GM19023 (cell line): ENCODE measurements at regions not wholly inside any gene's neighbourhood (a gene's known extent, or its start where the extent isn't known, plus 50 kb on each side); places are given as distances from the start of the nearest gene placed in this dataset.

Source experiments
- ATAC-seq: cut with Tn5 transposase; IDR thresholded peaks from one replicate; pipeline ENCODE4 v1.9.1; 2021; ENCODE audit warnings: mild to moderate bottlenecking, moderate library complexity; ENCODE audit not compliant: unreplicated experiment

DNA sequence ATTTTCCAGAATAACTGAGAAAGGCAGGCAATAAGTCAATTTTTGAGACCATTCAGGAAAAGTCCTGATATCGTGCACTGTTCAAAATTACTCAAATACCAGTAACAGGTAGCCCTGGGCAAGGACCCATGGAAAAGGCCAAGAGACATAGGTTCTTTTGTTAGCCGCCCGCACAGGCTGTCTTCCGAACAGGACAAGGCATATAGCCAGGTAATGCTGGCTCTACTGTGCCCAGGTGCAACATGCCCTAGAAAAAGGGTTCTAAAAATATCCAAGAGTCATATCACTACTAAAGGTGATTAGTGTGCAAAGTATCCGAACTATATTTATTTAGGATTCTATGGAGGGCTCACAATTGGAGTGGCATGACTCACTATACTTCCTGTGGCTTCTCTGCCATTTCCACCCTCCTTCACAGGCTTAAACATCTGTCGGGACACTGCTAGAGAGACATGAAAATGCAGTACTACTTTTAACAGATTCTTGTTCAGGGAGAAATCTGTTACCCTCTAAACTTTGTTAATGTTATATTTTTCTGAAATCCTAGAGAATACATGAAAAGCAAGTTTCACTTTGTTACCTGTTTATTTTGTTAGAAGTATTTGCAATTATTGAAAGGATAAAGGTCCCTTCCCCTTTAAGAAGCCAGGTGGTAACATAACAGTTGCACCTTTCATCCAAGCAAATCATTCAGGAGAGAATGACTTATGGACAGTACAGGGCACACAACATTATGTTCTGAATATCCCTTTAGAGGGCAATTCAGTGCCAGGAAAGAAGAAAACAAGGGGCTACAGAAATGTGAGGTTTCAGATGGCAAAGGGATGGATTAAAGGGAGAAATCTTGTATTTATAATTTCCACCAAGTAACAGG lies 293.3 kb upstream of the THBS1 start:
- ATAC-seq: no peak

DNA sequence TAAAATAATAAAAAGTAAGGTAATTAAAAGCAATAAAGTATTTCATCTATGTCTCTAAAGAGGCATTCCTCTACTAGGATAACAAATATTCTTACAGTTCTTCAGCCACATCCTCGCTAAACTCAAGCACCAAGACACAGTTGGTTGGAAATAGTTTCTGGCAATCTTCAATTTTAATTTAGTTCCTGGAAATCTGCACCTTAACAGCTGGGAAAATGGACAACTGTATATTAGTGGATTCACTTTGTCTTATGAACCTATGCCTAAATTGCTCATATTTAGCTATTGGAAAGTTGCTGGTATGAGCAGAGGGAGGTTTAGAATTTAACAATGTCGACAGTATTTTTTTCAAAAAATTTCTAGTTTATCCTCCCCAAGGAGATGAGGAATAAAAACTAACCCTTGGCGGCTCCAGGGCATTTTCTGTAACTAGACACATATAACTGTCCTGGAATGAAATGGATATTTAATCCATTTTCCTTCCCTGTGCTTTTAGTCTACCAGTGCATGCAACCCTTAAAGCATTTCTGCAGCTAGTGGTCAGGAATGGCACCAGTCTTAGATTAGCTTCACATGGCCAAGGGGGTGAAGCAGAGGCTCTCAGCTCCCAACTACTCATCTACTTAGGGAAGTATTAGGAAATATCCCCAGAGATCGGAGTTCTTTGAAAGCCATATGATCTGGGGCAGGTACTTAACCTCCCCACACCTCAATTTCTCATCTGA lies 290.0 kb upstream of the THBS1 start:
- ATAC-seq: no peak

DNA sequence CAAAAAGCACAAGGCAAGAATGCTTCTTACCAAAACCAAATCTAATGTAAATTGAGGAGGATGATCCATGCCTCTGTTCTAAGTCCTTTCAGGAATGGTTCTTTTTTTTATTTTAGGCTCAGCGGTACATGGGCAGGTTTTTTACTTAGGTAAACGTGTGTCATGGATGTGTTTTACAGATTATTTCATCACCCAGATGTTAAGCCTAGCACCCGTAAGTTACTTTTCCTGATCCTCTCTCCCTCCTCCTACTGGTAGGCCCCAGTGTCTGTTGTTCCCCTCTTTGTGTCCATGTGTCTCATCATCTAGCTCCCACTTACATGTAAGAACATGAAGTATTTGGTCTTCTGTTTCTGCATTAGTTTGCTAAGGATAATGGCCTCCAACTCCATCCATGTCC lies 289.2 kb upstream of the THBS1 start:
- ATAC-seq: no peak

DNA sequence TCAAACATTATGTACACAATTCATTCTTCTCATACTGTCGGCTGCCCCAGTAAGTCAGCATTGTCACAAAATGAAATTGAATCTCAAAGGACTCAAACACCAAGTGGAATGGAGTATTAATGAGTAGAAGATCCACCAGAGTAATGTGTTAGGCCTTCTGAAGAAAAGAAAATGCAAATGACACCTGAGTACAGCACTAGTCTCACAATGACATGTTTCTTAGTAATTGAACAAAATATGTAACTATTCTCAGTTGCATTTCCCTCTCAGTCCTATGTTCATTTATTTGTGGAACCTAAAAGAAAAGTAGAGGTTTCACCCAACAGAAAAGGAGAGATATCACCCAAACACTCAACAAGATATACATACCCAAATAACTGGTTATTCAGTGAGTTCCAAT lies 283.9 kb upstream of the THBS1 start:
- ATAC-seq: no peak

DNA sequence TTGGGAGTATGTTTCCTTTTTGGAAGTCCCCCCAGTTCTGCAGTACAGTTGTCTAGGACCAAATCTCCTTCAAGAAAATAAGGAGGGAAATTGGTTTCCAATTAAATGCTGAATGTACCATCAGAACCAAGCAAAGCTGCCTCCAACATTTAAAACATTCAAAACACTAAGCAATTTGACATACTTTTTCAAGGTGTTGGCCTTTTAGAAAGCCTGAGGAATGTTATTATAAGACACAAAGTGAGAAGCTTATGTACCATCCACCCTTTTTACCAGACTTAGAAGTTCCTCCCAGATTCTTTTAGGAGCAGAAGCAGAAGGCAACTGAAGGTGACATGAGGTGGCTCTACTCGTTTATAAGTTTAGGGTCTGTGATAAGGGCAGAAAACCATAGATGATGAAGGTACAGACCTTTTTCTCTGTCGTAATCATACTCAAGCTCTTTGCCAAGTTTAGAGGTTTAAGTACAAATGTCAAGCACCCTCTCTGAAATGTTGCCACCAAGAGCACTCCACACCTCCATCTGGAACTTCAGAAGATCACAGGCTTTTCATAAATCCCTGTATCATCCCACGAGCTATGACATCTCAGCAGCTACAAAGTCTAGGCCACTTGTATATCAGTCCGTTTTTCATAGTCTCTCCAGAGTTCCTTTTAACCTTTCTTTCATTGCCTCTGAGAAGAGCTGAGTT lies 282.5 kb upstream of the THBS1 start:
- ATAC-seq: no peak

DNA sequence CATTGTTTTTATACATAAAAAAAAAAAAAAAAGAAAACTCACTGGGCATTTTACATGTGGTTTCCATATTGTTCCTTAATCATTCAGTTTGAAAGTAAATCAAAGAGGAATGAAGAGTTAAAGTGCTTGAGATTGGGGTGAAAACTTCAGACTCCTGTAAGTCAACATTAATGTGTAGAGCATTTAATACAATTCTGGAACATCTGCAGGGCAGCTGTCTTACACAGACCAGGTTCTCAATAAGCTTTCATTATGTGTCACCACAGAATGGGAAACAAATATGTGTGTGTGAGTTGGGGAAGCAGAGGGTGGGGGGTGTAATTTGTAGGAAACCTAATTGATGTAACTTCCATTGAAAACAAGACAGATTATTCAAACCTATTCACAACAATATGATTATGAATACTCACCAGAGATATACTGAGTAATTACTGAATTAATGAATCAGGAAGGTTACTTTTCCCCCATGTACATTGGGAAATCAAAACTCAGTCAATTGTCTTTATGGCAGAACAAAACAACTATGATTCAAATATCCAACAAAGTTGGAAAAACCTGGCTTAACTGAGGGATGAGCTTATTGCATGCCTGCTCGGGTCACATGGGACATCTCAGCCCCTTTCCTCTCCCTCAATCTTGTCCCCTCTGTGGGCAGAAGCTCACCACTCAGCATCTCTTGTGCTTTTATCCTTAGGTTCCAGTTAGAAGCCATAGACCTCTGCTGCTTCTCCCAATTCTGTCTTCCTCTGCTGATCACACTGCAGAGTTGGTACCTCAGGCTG lies 281.2 kb upstream of the THBS1 start:
- no peak for ATAC-seq

DNA sequence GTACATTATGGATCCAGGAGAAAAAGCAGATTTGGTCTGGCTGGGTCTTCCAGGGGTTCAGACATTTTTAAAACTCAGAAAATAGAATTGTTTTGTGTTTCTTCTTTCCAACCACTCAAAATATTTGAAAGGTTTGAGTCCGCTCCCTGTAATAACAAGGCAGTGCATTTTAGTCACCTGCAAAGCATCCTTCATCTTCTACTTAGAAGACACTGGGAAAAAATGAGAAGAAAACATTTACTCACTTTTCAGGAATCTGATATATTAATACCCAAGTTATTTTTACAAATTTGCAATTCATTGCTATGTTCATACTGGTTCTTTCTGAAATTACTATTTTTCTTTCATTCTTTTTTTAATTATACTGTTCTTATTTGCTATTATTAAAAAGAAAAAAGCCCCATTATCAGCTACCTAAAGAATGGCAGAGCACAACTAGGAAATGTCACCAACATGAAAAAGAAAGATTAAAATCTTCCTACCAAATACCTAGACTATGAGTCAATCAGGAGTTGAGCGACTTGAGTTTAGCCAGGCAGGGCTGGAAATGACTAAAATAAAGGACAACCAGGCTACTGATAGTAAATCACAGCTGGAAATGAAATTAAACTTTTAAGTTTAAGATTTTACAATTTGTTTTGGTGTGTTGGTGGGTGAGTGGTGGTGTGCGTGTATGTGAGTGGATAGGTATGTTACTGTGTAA lies 280.3 kb upstream of the THBS1 start:
- no peak for ATAC-seq

DNA sequence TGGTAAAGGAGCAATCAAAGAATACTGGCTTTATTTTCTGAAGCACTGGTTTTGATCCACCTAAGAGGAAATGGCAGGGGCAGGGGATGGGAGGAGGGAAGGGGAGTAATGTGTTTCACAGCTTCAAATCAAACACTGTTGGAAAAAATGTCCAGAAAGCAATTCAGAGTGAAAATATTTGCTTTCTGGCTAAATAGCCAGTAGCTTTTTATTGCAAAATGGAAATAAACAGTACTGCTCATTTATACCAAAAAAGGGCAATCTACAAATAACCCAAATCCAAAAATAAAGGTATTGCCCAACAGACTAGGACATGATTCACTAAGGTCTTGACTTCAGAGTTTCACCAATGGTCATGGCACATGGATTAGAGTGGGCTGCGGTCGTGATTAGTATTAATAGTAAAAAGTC lies 279.3 kb upstream of the THBS1 start:
- no peak for ATAC-seq

DNA sequence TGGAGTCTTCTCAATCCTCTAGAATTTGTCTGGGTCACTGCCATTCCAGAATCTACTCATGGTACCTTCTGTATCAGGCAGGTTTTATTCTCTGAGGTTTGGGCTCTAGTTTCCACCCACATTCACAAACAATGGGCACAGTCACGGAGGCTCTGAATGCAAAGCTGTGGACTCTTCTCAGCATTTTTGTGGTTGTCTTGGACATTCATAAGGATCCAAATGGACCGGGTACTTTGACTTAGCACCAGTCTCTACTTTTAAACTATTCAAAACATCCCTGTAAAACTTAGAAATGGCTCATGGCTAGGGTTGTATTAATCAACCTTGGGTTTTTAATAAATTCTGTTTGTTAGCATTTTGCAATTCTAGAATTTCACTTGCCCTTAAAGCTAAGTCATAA lies 277.9 kb upstream of the THBS1 start:
- ATAC-seq: no peak

DNA sequence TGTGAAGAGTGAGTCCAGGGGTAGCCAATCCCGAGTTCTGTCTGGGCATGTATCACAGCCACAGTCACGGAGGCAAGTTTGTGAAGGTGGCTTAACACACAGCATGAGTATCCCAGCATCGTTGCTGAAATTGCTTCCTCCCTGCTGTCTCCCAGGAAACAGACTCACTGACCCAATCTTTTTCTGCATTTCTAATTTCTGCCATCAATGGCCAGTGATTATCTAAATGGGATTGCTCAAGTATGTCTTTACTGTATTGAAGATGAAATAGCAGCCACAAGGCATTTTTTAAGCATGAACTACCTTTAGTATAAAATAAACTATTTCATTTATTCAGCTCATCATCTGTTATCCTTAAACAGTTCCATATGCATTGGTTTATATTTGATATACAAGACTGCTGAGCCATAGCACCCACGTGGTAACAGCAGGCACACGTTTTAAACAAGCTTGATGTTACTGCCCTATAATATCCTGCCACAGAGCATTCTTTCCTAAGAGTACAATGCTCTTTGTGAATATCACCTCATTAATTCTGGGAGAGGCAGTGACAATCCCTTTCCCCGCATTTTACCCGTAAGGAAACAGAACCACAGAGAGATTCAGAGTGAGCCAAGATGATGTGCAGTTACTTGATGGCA lies 276.6 kb upstream of the THBS1 start:
- no peak for ATAC-seq

DNA sequence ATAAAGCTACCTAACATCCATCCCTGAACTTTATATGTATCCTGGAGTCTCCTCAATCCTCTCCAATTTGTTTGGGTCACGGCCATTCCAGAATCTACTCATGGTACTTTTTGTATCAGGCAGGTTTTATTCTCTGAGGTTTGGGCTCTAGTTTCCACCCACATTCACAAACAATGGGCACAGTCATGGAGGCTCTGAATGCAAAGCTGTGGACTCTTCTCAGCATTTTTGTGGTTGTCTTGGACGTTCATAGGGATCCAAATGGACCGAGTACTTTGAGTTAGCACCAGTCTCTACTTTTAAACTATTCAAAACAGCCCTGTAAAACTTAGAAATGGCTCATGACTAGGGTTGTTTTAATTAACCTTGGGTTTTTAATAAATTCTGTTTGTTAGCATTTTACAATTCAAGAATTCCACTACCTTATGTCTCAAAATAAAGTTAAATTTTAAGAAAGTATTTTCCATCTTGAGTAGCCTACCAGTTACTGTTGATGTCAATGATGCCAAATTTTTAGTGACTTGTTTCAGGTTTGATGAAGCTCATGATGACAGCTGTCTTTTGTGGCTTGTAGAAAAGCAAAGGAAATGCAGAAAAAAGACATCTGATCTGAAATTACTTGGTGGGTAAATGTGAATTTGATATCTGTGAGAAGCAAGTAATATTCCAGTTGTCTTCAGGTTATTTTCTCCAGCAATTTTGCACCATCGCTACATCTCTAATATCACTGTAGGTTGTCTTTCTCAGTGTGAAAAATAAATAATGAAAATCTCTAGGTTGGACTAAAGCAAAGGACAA lies 275.7 kb upstream of the THBS1 start:
- no peak for ATAC-seq

DNA sequence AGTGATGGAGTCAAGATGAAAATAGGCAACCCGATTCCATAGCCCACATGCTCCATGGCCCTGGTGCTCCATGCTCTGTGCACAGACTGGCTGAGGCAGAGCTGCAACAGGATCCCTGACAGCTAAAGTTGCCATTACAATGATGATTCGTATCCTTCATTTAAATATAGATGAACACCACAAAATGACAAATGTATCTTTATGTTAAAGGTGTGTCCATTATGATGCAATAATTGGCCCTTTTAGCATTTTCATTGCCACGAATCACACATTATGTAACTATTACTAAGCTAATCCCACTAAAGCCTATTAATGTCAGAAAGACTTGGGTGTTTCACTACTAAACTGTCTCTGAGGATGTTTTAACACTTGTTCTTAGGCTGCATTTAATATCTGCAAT lies 270.2 kb upstream of the THBS1 start:
- no peak for ATAC-seq

DNA sequence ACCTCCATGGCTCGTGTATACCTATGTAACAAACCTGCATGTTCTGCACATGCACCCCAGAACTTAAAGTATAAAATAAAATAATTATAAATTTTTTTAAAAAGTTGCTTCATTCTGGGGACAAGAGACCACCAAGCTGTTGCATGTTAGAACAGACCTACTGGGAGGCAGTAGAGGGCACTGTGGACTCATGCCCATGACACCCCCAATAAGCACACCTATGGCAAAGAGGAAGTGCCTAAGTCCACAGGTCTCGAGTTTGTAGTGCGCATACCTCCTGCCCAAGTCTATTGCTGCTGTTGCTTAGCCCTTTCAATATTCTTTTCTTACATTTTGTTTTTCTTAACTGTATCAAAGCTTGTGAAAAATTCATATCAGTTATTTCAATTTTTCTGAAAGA lies 267.9 kb upstream of the THBS1 start:
- ATAC-seq: no peak

DNA sequence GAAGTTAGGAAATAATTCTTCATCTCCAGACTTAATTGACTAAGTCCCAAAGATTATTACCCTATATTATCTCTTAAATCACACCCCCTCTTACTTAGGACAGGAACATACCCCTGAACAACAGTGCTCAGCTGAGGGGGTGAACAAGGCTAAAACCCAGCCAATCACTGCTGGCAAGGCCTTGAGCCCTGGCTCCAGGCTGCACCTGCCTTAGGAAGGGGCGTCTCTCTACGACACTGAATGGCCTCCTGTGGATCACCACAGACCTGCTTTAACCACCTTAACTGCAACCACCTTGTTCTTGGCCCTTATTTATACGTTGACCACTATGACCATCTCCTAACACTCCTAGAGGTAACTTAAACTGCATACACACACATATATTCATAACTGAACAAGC lies 267.4 kb upstream of the THBS1 start:
- no peak for ATAC-seq

DNA sequence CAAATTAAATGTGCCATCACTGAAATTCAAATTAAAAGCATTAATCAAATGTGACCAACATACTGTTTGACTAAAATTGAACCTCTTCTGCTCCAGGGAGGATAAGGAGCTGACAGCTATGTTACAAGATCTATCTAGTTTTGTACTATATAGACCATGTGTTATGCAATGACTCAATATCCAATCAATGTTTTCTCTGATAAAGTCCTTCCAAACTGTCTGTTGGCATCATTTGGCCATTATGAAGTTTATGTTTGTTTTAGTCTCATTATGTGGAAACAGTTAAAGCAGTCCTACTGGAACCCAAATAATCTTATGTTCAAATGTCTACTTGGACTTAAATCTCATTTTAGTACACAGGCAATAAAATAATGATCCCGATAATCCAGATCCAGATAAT lies 267.0 kb upstream of the THBS1 start:
- ATAC-seq: no peak

DNA sequence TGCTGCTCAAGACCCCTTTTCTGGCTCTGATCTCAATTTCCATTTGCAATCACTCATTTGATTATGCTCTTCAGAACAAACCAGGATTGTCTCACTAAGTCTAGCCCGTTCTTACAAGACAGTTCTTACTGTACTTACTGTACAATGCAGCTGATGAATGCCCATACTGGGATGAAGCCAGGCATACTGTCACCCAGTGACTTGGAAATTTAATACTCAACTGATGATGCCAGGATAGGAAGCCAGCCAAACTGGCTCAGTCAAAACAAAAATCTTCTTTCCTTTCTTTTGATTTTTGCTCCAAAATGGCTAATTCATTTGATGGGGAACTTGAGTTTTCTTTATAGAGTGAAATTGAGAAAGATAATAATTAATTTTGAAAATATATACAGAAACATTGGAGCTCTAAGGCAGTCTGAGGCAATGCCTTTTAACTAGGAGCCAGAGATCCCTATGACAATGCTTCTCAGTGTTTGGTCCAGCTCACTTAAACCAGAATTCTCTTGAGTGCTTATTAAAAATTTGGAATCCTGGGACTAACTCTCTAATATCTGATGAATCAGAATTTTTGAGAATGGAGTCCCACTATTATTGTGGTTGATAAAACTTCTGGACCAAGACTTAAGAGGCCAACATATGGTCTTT lies 265.6 kb upstream of the THBS1 start:
- no peak for ATAC-seq

DNA sequence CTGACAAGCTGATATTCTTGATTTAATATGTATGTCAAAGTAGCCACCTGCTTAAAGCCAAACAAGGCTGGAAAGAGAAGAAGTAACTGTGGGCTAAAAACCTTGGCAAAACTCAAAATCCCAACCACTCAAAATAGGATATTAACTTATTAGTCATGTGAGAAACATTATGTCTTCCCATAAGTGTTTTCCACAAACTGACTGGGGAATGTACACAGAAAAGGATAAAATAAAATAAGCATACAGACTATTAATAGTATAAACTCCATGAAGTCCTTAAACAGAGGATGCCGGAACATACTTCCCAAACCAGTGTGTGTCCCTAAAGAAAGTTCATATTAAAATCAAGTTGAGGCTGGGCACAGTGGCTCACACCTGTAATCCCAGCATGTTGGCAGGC lies 263.7 kb upstream of the THBS1 start:
- ATAC-seq: no peak

DNA sequence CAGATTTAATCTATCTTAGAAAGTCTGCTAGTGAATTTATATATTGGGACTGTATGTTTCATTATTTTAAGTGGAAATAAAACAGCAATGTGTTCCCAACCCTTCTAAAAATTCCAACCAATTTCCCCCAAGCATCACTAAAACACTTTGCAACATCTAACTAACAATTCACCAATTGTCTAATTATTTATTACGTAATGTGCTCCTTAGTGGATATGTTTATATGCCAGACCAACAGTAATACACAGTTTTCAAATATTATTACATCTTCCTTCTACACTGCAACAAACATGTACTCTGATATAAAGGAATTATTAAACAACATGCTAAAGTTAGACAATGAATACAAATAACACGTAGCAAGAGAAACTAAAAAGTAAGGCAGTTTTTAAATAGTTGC lies 262.6 kb upstream of the THBS1 start:
- ATAC-seq: no peak

DNA sequence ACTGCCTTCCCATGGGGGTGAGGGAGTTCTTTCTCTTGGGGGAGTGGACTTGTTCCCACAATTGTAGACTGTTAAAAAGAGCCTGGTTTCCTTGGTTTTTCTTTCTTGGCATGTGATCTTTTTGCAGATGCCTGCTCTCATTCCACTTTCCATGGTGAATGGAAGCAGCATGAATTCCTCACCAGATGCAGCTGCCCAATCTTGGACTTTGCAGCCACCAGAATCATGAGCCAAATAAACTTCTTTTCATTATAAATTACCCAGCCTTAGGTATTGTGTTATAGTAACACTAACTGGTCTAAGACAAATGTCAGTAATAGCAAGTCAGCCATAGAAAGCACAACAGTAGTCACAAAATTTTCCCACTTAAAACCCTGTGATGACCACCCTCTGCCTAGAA lies 260.5 kb upstream of the THBS1 start:
- no peak for ATAC-seq
